HT-29 (cell line): ENCODE measurements at regions not wholly inside any gene's neighbourhood (a gene's known extent, or its start where the extent isn't known, plus 50 kb on each side); places are given as distances from the start of the nearest gene placed in this dataset.
A peak's percentile ranks its signal among the peaks of the same experiment; 100 is the strongest.
"Not testable (repeated sequence)": the region's sequence is repeated elsewhere in the genome, so short reads cannot be mapped to it uniquely, and the experiment has no call there.

Experiments
- DNase-seq: peaks from one replicate; pipeline ENCODE4 v3.0.0-alpha.2; 2015; ENCODE audit warnings: low spot score

GRCh38 chr17:33695431-33695830, 402.3 kb upstream of the ASIC2 start:
- DNase-seq: no peak

- no peak for DNase-seq
Observed at GRCh38 chr17:33696102-33696501, 403.0 kb upstream of the ASIC2 start.

- DNase-seq: no peak
Observed at GRCh38 chr17:33697557-33697956, 404.5 kb upstream of the ASIC2 start.

GRCh38 chr17:33701910-33702309, 408.8 kb upstream of the ASIC2 start:
- DNase-seq: no peak

GRCh38 chr17:33704856-33705255, 411.8 kb upstream of the ASIC2 start:
- DNase-seq: no peak

- no peak for DNase-seq
Observed at GRCh38 chr17:33709881-33710280, 416.8 kb upstream of the ASIC2 start.

GRCh38 chr17:33712120-33712519, 419.0 kb upstream of the ASIC2 start:
- peak; percentile 7 for DNase-seq

GRCh38 chr17:33716957-33717356, 423.9 kb upstream of the ASIC2 start:
- DNase-seq: no peak

- DNase-seq: not testable (repeated sequence)
Observed at GRCh38 chr17:33723736-33724135, 430.6 kb upstream of the ASIC2 start.

GRCh38 chr17:33725675-33726271, 432.7 kb upstream of the ASIC2 start:
- peak; percentile 43 for DNase-seq

GRCh38 chr17:33730131-33730530, 437.0 kb upstream of the ASIC2 start:
- DNase-seq: no peak

- DNase-seq: peak; percentile 11
Observed at GRCh38 chr17:33732116-33732515, 439.0 kb upstream of the ASIC2 start.

GRCh38 chr17:33739714-33740113, 446.6 kb upstream of the ASIC2 start:
- DNase-seq: no peak

- DNase-seq: no peak
Observed at GRCh38 chr17:33745047-33745760, 452.1 kb upstream of the ASIC2 start.

GRCh38 chr17:33749171-33749570, 456.1 kb upstream of the ASIC2 start:
- DNase-seq: no peak

- DNase-seq: peak; percentile 67
Observed at GRCh38 chr17:33750943-33751701, 458.0 kb upstream of the ASIC2 start.

GRCh38 chr17:33751702-33752065, 458.6 kb upstream of the ASIC2 start:
- no peak for DNase-seq

- no peak for DNase-seq
Observed at GRCh38 chr17:33753452-33753851, 460.4 kb upstream of the ASIC2 start.

GRCh38 chr17:33756021-33756420, 462.9 kb upstream of the ASIC2 start:
- DNase-seq: no peak

- no peak for DNase-seq
Observed at GRCh38 chr17:33765871-33766270, 472.8 kb upstream of the ASIC2 start.

- DNase-seq: no peak
Observed at GRCh38 chr17:33766721-33767120, 473.6 kb upstream of the ASIC2 start.

- DNase-seq: no peak
Observed at GRCh38 chr17:33769066-33769465, 476.0 kb upstream of the ASIC2 start.

GRCh38 chr17:33776304-33776703, 478.8 kb upstream of the CCL2 start:
- no peak for DNase-seq
